HL-60/S4 treated with phorbol 12-myristate 13-acetate at 8.2 ng/mL for 4 days and 3 days (cell line): ENCODE measurements at regions not wholly inside any gene's neighbourhood (a gene's known extent, or its start where the extent isn't known, plus 50 kb on each side); places are given as distances from the start of the nearest gene placed in this dataset.

Experiments
- in situ Hi-C: fragments of 300-500 bp; cut with MboI; formaldehyde crosslinking; loops from 2 replicates; pipeline ENCODE4 v1.15.0; 2022; ENCODE audit warnings: low sequenced_read_pairs

- in situ Hi-C loops = no loop called here
These were observed 225.4 kb upstream of the PREP start for GRCh38 chr6:105628156-105628860.

- in situ Hi-C loops = no loop called here
These were observed 223.6 kb upstream of the PREP start for GRCh38 chr6:105626295-105627158.

- in situ Hi-C loops = no loop called here
These were observed 221.1 kb upstream of the PREP start for GRCh38 chr6:105624021-105624420.

- in situ Hi-C loops = no loop called here
These were observed 219.3 kb upstream of the PREP start for GRCh38 chr6:105622226-105622625.

- in situ Hi-C loops = no loop called here
These were observed 218.8 kb upstream of the PREP start for GRCh38 chr6:105621564-105622175.

- in situ Hi-C loops = no loop called here
These were observed 218.0 kb upstream of the PREP start for GRCh38 chr6:105620878-105621277.

GRCh38 chr6:105619971-105620741, 217.3 kb upstream of the PREP start:
- in situ Hi-C loops = no loop called here

- in situ Hi-C loops = no loop called here
These were observed 215.4 kb upstream of the PREP start for GRCh38 chr6:105618247-105618646.

- in situ Hi-C loops = no loop called here
These were observed 213.6 kb upstream of the PREP start for GRCh38 chr6:105616521-105616920.

- in situ Hi-C loops = no loop called here
These were observed 208.7 kb upstream of the PREP start for GRCh38 chr6:105611606-105612005.

- in situ Hi-C loops = no loop called here
These were observed 206.6 kb upstream of the PREP start for GRCh38 chr6:105609375-105609991.

GRCh38 chr6:105608711-105609374, 206.0 kb upstream of the PREP start:
- in situ Hi-C loops = no loop called here

- in situ Hi-C loops = no loop called here
These were observed 205.0 kb upstream of the PREP start for GRCh38 chr6:105607636-105608621.

- in situ Hi-C loops = no loop called here
These were observed 204.1 kb upstream of the PREP start for GRCh38 chr6:105606831-105607463.

GRCh38 chr6:105604587-105604884, 201.7 kb upstream of the PREP start:
- in situ Hi-C loops = no loop called here

GRCh38 chr6:105603788-105604586, 201.1 kb upstream of the PREP start:
- in situ Hi-C loops = no loop called here

GRCh38 chr6:105601541-105602236, 198.8 kb upstream of the PREP start:
- in situ Hi-C loops = no loop called here
